ENCODE measurements at regions not wholly inside any gene's neighbourhood (a gene's known extent, or its start where the extent isn't known, plus 50 kb on each side); places are given as distances from the start of the nearest gene placed in this dataset.

DNA sequence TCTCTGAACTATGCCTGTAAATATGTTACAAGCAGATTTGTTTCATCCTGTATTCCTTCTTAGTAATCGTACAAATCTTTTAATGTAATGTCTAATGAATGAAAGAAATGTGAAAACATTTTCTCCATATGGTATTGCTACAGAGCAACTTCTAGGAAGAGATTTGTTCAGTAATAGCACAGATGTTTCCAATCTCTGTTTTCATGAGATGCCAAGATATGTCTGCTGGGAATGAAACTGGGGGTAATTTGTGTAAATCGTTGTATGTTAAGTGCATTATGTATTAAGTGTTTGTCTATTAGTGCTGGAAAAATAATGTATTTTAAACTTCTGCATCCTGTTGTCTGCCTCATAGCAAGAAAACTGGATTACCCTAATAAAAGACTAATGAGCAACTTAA is 722.2 kb upstream of the EYS start:
- TF ChIP-seq TAF1 (IDR thresholded peaks at IDR 0.05; ENCODE audit: borderline replicate concordance, low read depth, low read length) (no peak), STAT3 (IDR thresholded peaks at IDR 0.05; ENCODE audit: low read depth, low read length) (no peak), POLR2A (IDR thresholded peaks at IDR 0.05; ENCODE audit: low read depth, low read length) (no peak), FOXK2 (IDR thresholded peaks at IDR 0.05) (no peak), PBX3 (IDR thresholded peaks at IDR 0.05; ENCODE audit: insufficient replicate concordance, low read depth, low read length) (no peak), GABPA (IDR thresholded peaks at IDR 0.05; ENCODE audit: low read depth) (no peak)
- TF ChIP-seq, protein P1, sequence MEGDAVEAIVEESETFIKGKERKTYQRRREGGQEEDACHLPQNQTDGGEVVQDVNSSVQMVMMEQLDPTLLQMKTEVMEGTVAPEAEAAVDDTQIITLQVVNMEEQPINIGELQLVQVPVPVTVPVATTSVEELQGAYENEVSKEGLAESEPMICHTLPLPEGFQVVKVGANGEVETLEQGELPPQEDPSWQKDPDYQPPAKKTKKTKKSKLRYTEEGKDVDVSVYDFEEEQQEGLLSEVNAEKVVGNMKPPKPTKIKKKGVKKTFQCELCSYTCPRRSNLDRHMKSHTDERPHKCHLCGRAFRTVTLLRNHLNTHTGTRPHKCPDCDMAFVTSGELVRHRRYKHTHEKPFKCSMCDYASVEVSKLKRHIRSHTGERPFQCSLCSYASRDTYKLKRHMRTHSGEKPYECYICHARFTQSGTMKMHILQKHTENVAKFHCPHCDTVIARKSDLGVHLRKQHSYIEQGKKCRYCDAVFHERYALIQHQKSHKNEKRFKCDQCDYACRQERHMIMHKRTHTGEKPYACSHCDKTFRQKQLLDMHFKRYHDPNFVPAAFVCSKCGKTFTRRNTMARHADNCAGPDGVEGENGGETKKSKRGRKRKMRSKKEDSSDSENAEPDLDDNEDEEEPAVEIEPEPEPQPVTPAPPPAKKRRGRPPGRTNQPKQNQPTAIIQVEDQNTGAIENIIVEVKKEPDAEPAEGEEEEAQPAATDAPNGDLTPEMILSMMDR (IDR thresholded peaks at IDR 0.05 in 2 of 3, conservative IDR thresholded peaks at IDR 0.05 in 1 of 3; ENCODE audit: control insufficient read depth in 2 of 3, extremely low read depth in 1 of 3, insufficient read depth in 1 of 3, low read depth in 3 of 3, low read length in 3 of 3): no peak
- TF ChIP-seq, protein P2, sequence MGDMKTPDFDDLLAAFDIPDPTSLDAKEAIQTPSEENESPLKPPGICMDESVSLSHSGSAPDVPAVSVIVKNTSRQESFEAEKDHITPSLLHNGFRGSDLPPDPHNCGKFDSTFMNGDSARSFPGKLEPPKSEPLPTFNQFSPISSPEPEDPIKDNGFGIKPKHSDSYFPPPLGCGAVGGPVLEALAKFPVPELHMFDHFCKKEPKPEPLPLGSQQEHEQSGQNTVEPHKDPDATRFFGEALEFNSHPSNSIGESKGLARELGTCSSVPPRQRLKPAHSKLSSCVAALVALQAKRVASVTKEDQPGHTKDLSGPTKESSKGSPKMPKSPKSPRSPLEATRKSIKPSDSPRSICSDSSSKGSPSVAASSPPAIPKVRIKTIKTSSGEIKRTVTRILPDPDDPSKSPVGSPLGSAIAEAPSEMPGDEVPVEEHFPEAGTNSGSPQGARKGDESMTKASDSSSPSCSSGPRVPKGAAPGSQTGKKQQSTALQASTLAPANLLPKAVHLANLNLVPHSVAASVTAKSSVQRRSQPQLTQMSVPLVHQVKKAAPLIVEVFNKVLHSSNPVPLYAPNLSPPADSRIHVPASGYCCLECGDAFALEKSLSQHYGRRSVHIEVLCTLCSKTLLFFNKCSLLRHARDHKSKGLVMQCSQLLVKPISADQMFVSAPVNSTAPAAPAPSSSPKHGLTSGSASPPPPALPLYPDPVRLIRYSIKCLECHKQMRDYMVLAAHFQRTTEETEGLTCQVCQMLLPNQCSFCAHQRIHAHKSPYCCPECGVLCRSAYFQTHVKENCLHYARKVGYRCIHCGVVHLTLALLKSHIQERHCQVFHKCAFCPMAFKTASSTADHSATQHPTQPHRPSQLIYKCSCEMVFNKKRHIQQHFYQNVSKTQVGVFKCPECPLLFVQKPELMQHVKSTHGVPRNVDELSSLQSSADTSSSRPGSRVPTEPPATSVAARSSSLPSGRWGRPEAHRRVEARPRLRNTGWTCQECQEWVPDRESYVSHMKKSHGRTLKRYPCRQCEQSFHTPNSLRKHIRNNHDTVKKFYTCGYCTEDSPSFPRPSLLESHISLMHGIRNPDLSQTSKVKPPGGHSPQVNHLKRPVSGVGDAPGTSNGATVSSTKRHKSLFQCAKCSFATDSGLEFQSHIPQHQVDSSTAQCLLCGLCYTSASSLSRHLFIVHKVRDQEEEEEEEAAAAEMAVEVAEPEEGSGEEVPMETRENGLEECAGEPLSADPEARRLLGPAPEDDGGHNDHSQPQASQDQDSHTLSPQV (IDR thresholded peaks at IDR 0.05): no peak
